HG03457 (cell line): ENCODE measurements at regions not wholly inside any gene's neighbourhood (a gene's known extent, or its start where the extent isn't known, plus 50 kb on each side); places are given as distances from the start of the nearest gene placed in this dataset.
"Not testable (repeated sequence)": the region's sequence is repeated elsewhere in the genome, so short reads cannot be mapped to it uniquely, and the experiment has no call there.

Experiments used
- ATAC-seq: cut with Tn5 transposase; IDR thresholded peaks from one replicate; pipeline ENCODE4 v1.9.1; 2021; ENCODE audit warnings: moderate number of reproducible peaks; ENCODE audit not compliant: unreplicated experiment

DNA sequence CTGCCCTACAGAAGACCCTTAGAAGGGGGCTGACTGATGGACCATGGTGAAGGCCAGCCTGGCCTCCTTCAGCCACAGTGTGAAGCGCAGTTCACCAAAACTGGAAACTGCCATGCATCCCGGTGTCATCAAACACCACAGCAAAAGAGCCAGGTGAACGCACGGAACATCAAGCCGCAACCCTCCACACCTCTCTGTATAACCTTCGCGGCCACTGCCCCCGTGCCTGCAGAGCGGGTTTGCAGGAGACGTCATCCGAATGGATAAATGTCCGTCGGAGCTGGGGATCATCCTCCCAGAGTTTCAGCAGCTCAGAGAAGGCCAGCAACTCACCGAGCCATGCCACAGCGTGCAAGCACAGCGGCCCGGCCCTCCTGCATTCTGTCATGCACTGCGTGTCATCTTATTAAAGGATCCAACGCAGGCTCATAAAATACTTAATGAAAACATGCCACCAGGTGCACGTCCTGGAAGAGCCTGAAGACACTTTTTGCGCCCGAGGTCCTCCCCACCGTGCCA, 309.9 kb downstream of the BRD1 start:
- ATAC-seq: no peak

DNA sequence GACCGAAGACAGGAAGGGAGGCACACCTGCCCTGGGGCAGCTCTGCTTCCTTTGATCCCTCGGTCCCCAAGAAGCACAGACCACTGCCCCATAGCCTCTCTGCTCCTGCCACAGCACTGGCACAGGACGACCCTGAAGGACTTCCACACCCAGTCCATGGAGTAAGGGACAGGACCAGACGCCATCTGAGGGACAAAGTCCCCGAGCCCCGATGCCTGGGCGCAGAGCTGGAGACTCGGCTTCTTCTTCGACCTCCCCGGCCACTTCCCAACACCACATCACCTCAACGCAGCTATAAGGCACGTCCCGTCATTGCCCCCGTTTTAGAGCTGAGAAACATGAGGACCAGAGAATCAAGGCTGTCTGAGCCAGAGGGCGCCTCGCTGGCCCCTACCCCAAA, 310.5 kb downstream of the BRD1 start:
- ATAC-seq: no peak

GRCh38 chr22:49515475-49515874, 312.2 kb downstream of the BRD1 start:
- no peak for ATAC-seq

DNA sequence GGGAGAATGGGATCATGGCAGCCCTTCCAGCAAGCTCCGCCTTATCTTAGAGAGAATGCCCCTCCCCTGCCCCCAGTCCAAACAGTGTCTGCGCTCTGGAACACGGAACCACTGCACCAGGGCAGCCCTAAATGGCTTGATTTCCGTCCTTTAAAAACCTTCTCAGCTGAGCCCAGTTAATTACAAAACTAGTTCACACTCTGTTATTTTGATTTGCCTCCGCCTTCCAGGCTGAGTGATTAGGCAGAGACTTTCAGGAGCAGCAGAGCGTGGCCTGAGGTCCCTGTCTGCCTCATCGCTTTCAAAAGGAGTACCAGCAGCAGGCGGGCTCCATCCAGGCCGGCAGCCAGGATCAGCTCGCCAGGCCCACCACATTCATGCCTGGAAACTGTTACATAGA, 313.0 kb downstream of the BRD1 start:
- no peak for ATAC-seq

DNA sequence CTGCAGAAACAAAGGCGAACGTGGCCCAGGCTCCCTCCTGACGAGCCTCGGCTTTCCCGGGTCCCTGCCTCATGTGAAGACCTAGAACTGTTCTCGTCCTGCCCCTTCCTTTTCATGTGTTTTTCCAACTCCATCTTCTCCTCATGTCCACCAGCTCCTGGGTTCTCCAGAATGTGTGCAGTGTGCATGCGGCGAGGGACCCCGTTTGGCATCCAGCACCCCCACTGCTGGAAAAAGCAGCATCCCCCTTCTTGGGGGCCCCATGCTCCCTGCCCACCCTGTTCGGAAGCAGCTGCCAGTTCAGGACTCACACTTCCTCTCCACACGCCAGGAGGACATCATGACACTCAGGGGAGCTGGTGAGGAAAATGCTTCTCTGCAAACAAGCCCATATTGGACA, 313.5 kb downstream of the BRD1 start:
- no peak for ATAC-seq

DNA sequence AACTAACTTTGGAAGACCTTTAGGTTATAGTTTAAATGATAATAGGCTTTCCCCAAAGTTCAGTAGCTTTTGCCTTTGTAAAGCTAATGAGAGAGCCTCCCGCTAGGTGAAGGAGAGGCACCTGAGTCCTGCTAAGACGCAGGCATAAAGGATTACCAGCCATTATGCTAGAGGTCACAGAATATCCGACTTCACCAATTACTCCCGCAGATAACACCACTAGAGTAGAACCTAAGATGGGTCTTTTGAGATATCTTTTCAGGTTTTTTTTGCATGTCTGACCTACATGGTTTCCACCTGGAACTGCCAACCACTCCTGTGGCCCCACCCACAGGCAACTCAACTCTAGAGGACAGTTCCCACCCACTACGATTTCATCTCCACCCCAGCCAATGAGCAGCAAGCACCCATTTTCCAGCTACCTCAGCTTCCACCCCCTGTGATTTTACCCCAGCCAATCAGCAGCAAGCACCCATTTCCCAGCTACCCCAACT, 314.3 kb downstream of the BRD1 start:
- ATAC-seq: no peak

GRCh38 chr22:49512487-49513165, 315.0 kb downstream of the BRD1 start:
- ATAC-seq: no peak

- ATAC-seq: not testable (repeated sequence)
Observed at GRCh38 chr22:49511393-49512189, 316.1 kb downstream of the BRD1 start.

DNA sequence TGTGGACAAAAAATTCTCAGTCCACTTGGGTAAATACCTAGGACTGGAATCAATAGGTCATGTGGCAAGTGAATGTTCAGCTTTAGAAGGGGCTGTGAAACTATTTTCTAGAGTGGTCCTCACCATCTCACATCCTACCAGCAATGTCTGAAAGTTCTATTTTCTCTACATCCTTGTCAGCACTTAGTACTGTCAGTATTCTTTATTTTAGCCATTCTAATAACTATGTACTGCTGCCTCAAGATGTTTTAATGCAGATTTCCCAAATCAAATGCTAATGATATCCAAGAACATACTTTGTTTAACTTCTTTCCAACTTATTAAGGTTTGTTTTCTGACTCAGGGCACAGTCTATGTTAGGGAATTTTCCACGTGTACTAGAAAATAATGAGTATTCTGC, 317.0 kb downstream of the BRD1 start:
- no peak for ATAC-seq

DNA sequence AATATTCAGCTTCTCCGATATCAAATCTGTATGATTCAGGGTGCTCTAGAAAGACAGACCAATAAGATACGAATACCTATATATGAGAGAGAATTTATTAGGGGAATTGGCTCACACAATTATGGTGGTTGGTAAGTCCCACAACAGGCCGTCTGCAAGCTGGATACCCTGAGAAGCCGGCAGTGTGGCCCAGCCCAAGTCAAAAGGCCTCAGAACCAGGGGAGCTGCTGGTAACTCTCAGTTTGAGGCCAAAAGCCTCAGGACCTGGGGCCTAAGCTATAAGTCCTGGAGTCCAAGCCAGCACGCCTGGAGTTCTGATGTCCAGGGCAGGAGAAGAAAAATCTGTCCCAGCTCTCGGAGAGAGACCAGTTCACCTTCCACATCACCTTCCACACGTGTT, 318.7 kb downstream of the BRD1 start:
- ATAC-seq: no peak

GRCh38 chr22:49508561-49508960, 319.1 kb downstream of the BRD1 start:
- no peak for ATAC-seq

GRCh38 chr22:49507607-49508292, 319.9 kb downstream of the BRD1 start:
- no peak for ATAC-seq

DNA sequence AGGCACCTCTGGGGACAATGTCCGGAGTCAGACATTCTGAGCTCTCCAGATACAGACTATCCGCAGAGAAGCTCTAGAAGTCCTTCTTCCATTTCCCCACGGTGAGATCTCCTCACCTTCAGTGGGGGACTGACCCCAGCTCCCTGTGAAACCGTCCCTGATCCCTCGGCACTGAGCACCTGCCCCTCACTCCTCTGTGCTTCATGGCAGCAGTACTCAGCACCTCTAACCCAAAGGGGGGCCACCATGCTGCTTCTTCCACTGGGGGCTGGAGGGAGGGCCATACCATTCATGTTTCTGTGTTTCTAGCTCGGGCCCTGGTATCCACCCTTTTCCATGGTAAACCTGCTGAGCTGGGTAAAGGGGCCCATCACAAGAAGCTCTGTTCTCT, 321.7 kb downstream of the BRD1 start:
- ATAC-seq: no peak

DNA sequence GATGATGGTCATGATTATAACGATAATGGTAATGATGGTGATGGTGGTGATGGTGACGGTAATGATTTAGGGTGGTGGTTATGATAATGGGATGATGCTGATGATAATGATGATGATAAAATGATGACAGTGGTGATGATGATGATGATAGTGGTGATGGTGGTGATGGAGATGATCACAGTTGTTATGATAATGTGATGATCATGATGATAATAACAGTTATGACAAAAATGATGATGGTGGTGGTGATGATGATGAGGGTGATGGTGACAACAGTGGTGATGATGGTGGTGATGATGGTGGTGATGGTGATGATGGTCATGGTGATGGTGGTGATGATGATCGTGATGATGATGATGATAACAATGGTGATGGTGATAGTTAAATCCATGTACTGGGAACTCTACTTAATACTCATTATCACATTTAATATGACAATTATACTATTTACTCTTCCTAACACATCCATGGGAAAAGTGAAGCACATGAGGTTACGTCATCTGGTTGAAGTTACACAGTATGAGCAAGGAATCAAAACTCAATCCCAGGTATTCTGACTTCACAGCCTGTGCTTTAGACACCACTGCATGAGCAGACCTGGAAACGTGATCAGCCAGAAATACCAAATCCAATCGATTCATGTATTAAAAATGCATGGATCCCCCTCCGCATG, 322.2 kb downstream of the BRD1 start:
- no peak for ATAC-seq

DNA sequence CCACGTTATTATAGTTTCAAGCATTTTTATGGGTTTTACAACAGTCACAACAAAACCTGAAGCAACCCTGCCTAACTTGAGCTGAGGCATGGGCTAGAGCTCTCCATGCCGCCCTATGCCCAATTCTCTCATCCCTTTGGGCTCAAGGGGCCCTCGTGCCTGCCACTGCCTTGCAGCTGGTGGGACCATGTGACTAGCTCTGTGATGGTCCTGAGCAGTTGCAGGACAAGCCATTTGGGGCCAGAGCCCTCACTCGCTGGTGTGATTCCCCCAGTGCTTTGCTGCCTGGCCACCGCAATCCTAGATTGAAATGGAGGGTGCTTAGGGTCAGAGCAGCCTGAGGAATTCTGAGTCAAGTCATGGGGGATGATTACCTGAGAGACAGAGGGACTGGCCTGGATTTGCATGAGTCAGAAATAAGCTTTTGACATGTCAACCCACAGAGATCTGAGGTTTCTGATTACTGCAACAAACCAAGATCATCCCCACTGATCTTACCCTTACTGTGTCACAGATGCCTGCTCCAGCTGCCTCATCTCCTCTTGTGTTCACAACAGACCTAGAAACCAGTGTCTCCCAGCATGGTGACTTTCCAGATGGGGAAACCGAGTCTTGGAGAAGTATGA, 323.7 kb downstream of the BRD1 start:
- no peak for ATAC-seq

DNA sequence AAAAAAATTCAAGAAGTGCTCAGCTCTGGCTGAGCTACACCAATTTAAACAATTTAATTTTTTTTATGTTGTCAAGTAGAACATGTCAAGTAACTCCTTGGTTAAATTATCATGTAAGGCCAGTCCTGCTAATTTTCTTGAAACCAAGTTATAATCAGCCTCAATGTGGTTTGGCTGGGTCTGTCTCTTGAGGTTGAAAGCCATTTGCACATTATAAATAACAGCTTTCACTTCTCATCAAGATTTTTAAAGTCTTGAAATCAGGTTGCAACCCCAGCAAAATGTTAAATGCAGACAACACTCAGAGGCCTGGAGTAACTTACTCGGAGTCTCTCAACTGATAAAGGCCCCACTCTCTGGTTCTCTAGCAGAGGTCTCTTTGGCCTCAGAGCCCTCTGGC, 324.4 kb downstream of the BRD1 start:
- no peak for ATAC-seq

DNA sequence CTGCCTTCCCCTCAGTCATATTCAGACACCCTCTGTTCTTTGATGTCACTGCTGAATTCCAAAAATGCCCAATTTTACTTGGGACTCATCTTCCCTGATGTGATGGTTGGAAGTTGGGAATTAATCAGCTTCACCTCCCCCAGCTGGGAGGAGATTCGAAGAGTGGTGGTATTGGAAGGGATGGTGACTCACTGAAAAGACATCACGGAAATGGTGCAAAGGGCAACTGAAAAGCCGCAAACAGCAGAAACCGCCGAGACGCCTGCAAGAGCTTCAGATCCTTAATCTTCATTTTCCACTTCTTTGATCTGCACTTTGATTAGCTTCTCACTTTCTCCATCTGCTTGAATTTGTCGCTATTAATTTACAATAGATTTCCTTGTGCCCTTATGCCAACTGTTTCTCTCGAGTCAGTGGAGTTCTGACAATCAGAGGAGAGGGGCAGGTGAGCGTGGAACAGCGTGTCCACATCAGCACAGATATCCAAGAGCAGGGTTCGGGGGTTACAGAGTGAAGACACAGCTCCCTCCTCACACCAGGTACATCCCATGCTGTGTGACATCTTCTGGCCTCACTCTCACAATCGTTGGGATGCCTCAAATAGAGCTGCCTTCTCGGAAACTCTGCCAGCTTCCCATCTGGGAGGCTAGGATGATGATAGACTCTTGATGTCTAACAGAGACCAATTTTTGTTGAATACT, 325.4 kb downstream of the BRD1 start:
- no peak for ATAC-seq

DNA sequence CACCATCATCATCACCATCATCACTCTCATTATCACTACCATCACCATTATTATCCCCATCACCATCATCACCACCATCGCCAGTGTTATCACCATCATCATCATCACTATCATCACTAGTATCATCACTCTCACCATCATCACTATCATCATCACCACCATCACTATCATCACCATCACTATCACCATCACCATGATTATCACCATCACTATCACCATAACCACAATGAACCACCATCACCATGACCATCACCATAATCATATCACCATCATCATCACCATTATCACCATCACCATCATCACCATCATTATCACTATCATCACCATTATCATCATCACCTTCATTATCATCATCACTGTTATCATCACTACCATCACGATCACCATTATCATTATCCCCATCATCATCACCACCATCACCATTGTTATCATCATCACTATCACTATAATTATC, 326.7 kb downstream of the BRD1 start:
- no peak for ATAC-seq

GRCh38 chr22:49500076-49500460, 327.6 kb downstream of the BRD1 start:
- ATAC-seq: no peak
